Neural crest cell (in vitro differentiated cells): ENCODE measurements at regions not wholly inside any gene's neighbourhood (a gene's known extent, or its start where the extent isn't known, plus 50 kb on each side); places are given as distances from the start of the nearest gene placed in this dataset.
"Not testable (repeated sequence)": the region's sequence is repeated elsewhere in the genome, so short reads cannot be mapped to it uniquely, and the experiment has no call there.

ENCODE experiments used
- DNase-seq: peaks from one replicate; pipeline ENCODE4 v3.0.0; 2021; ENCODE audit warnings: low read depth, mixed read lengths, low spot score
- H3K27ac Mint-ChIP-seq: one replicate; pipeline ENCODE4 v1.8.0; 2021; ENCODE audit warnings: mild to moderate bottlenecking, mixed read lengths; ENCODE audit not compliant: unreplicated experiment
- H3K27me3 Mint-ChIP-seq: 2 replicates; pipeline ENCODE4 v1.8.0; 2021; ENCODE audit warnings: low read depth, mild to moderate bottlenecking, mixed read lengths
- H3K36me3 Mint-ChIP-seq: 2 replicates; pipeline ENCODE4 v1.8.0; 2021; ENCODE audit warnings: low read depth, mild to moderate bottlenecking, mixed read lengths
- H3K4me1 Mint-ChIP-seq: 2 replicates; pipeline ENCODE4 v1.8.0; 2021; ENCODE audit warnings: mixed read lengths
- H3K4me3 Mint-ChIP-seq: one replicate; pipeline ENCODE4 v1.8.0; 2021; ENCODE audit warnings: mild to moderate bottlenecking, mixed read lengths
- H3K9me3 Mint-ChIP-seq: 2 replicates; pipeline ENCODE4 v1.8.0; 2021; ENCODE audit warnings: mixed read lengths
- TF ChIP-seq, protein P1 (sequence below): fragments of 200-600 bp; sonication (generic); conservative IDR thresholded peaks from 2 replicates; pipeline ENCODE4 v1.5.0; 2021; ENCODE audit warnings: antibody characterized with exemption, mild to moderate bottlenecking

DNA sequence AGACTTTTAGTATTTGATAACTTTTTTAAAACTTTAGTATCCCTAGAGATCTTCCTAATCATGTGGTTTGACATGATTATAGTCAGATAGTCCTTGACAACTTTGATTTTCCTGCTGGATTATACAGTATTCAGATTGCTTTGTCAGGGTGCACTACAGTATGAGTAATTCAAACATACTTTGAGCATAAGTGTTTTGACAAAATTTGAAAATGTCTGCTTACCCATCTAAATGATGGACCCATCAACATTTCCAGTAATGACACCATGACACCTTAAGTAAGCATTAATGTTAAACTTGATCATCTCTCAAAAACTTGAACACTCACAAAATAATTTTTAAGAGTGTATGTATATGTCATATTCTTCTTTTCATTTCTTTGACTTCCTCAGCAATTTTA is 514.5 kb upstream of the SMIM31 start:
- Mint-ChIP-seq H3K27ac (no peak overlapping the region), H3K9me3 (peaks cover 3% of the 10 kb centered on the region), H3K4me3 (no peak overlapping the region), H3K27me3 (no peaks in the 10 kb centered on the region), H3K36me3 (no peaks in the 10 kb centered on the region), H3K4me1 (no peaks in the 10 kb centered on the region)
- TF ChIP-seq, protein P1, sequence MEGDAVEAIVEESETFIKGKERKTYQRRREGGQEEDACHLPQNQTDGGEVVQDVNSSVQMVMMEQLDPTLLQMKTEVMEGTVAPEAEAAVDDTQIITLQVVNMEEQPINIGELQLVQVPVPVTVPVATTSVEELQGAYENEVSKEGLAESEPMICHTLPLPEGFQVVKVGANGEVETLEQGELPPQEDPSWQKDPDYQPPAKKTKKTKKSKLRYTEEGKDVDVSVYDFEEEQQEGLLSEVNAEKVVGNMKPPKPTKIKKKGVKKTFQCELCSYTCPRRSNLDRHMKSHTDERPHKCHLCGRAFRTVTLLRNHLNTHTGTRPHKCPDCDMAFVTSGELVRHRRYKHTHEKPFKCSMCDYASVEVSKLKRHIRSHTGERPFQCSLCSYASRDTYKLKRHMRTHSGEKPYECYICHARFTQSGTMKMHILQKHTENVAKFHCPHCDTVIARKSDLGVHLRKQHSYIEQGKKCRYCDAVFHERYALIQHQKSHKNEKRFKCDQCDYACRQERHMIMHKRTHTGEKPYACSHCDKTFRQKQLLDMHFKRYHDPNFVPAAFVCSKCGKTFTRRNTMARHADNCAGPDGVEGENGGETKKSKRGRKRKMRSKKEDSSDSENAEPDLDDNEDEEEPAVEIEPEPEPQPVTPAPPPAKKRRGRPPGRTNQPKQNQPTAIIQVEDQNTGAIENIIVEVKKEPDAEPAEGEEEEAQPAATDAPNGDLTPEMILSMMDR = no peak
- no peak for DNase-seq

DNA sequence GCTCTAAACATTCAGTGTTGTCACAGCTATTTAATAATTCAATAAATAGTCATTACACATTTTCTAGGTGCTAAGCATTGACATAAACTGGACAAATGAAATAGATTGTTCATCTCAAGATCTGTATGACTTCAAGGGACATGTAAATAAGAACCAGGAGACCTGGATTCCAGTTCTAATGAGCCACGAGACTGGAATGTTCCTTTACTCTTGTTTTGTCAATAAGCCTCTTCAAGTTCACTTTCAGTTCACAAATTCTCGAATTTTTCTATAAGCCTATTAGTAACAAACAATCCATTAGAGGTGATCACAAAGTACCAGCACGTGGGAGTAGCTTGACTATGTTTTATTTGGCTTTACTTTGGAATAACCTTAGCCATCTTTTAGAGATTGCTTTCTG is 514.0 kb upstream of the SMIM31 start:
- H3K9me3 Mint-ChIP-seq = peaks cover 3% of the 10 kb centered on the region
- H3K27ac Mint-ChIP-seq = no peak overlapping the region

DNA sequence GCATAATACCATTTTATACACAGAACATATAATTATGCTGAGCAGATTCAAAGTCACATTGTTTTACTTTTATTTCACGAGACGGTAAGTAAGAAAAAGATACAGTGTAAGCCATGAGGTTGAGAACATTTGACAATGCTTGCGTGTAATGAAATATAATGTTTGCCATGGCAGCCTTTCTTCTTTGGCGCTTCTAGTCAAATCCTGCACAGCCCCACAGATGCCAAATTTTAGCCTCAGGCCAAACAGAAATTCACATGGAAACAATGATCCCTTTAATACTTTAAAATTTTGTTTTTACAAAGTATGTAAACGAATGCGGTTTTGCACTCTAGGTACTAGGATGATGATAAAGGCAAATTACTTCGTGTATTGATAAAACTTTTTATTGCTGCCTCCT is 502.7 kb upstream of the SMIM31 start:
- peaks cover 21% of the 10 kb centered on the region for H3K4me1 Mint-ChIP-seq
- H3K27ac Mint-ChIP-seq = peak overlapping the region; percentile 63
- no peaks in the 10 kb centered on the region for H3K9me3 Mint-ChIP-seq
- peak; percentile 4 for DNase-seq
- TF ChIP-seq, protein P1 = no peak
- peak overlapping the region; percentile 4 for H3K4me3 Mint-ChIP-seq
- H3K27me3 Mint-ChIP-seq = no peaks in the 10 kb centered on the region
- H3K36me3 Mint-ChIP-seq = no peaks in the 10 kb centered on the region

More for the DNA sequence above, 514.0 kb upstream of the SMIM31 start:
- Mint-ChIP-seq H3K36me3 (no peaks in the 10 kb centered on the region), H3K4me3 (no peak overlapping the region), H3K27me3 (no peaks in the 10 kb centered on the region), H3K4me1 (no peaks in the 10 kb centered on the region)
- DNase-seq = no peak
- TF ChIP-seq, protein P1 = no peak

DNA sequence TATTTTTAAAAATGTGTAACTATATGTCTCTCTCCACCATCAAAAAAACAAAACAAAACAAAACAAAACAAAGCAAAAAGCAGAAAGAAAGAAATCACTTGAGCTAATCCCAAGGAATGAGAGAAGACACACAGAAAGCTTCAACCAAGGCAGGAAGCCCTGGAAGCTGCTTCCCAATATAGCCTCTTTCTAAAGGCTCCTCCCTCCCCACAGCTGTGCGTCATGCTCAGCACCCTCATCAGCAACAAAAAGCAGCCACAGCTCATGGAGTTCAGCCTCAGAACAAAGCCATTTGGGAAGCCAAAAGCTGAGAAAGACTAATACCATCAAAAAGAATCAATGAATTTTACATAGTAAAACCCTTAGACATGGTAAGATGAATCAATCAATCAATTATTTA is 501.6 kb upstream of the SMIM31 start:
- Mint-ChIP-seq H3K27ac (peak overlapping the region; percentile 86), H3K27me3 (no peaks in the 10 kb centered on the region), H3K4me1 (peaks cover 21% of the 10 kb centered on the region), H3K4me3 (peak overlapping the region; percentile 50), H3K9me3 (no peaks in the 10 kb centered on the region), H3K36me3 (no peaks in the 10 kb centered on the region)
- peak; percentile 15 for DNase-seq
- TF ChIP-seq, protein P1 = no peak

DNA sequence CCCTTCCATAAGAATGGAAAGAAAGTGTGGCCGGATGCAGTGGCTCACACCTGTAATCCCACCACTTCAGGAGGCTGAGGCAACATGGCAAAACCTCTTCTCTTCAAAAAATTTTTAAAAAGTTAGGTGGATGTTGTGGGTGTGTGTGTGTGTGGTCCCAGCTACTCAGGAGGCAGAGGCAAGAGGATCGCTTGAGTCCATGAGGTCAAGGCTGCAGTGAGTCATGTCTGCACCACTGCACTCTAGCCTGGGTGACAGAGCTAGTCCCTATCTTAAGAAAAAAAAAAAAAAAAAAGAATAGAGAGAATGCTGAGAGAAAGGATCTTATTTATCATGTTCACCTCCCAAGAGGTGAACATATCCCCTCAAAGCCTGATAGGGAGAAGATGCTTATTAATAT is 492.1 kb upstream of the SMIM31 start:
- Mint-ChIP-seq H3K4me1 (no peaks in the 10 kb centered on the region), H3K27ac (no peak overlapping the region), H3K4me3 (no peak overlapping the region), H3K36me3 (no peaks in the 10 kb centered on the region), H3K9me3 (no peaks in the 10 kb centered on the region), H3K27me3 (no peaks in the 10 kb centered on the region)
- TF ChIP-seq, protein P1 = no peak
- DNase-seq = no peak

DNA sequence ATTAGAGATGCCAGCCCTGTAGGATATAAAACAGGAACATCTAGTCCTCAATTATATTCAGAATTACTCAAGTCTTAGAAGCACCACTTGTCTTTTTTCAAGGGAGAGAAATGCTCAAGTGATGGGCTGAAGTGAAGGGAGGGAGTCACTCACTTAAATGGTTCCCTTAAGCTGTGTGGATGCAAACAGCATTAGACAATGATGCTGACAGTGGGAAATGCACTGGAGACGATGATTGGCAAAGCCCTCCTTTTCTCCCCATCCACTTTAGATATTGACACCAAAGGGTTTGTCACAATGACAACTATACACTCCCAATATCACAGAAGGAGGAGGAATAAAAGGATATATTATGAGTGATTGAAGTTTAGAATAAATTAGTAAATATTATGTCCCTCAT is 491.4 kb upstream of the SMIM31 start:
- not testable (repeated sequence) for H3K36me3 Mint-ChIP-seq, H3K9me3 Mint-ChIP-seq, H3K4me3 Mint-ChIP-seq

DNA sequence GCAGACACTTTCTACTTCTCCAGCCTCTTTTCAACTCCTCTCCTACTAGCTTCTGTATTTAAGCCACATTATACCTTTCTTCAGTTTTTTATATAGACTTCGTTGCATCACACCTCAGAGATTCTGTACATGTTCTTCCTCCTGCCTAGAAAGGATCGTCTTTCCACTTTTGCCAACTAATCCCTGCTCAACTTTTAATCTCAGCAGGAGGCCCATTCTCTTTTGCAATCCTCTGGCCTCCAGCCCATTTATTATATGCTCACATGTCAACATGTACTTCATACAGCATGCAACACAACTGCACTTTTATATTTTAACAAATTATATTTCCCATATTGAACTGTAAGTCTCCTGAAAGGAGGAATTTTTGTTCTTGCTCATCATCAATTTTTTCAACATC is 476.5 kb upstream of the SMIM31 start:
- not testable (repeated sequence) for DNase-seq, H3K4me3 Mint-ChIP-seq, H3K9me3 Mint-ChIP-seq, H3K27ac Mint-ChIP-seq, H3K36me3 Mint-ChIP-seq, H3K4me1 Mint-ChIP-seq, H3K27me3 Mint-ChIP-seq

More for the DNA sequence above, 491.4 kb upstream of the SMIM31 start:
- not testable (repeated sequence) for DNase-seq, H3K4me1 Mint-ChIP-seq, H3K27me3 Mint-ChIP-seq, H3K27ac Mint-ChIP-seq
